Activated CD4-positive, alpha-beta T cell treated with anti-CD3 and anti-CD28 coated beads, Interleukin-2, amount 50 U/mL, for 4 hours (primary cell): ENCODE measurements at regions not wholly inside any gene's neighbourhood (a gene's known extent, or its start where the extent isn't known, plus 50 kb on each side); places are given as distances from the start of the nearest gene placed in this dataset.

Experiments used
- DNase-seq, 2 experiments: peaks; one replicate each; pipeline ENCODE4 v3.0.0-alpha.2; 2020

- no peak for DNase-seq
Measured at GRCh38 chr5:2329741-2330140, 421.7 kb downstream of the IRX2 start.

- DNase-seq, result no peak
Measured at GRCh38 chr5:2326601-2327000, 424.9 kb downstream of the IRX2 start.

GRCh38 chr5:2324788-2325187, 426.7 kb downstream of the IRX2 start:
- no peak for DNase-seq

- no peak for DNase-seq
Measured at GRCh38 chr5:2320611-2321010, 430.9 kb downstream of the IRX2 start.

GRCh38 chr5:2317540-2317939, 433.9 kb downstream of the IRX2 start:
- DNase-seq, result no peak

GRCh38 chr5:2311851-2312250, 429.1 kb upstream of the IRX4 start:
- DNase-seq, result no peak

GRCh38 chr5:2310946-2311345, 428.2 kb upstream of the IRX4 start:
- DNase-seq, result no peak

GRCh38 chr5:2307631-2308030, 424.9 kb upstream of the IRX4 start:
- no peak for DNase-seq

GRCh38 chr5:2306711-2307110, 424.0 kb upstream of the IRX4 start:
- no peak for DNase-seq

- DNase-seq, result no peak
Measured at GRCh38 chr5:2303431-2304100, 420.8 kb upstream of the IRX4 start.

- no peak for DNase-seq
Measured at GRCh38 chr5:2302169-2302568, 419.4 kb upstream of the IRX4 start.

GRCh38 chr5:2300861-2301574, 418.3 kb upstream of the IRX4 start:
- DNase-seq, result no peak

- no peak for DNase-seq
Measured at GRCh38 chr5:2300421-2300820, 417.7 kb upstream of the IRX4 start.

GRCh38 chr5:2299388-2300220, 416.9 kb upstream of the IRX4 start:
- no peak for DNase-seq

GRCh38 chr5:2298781-2299180, 416.1 kb upstream of the IRX4 start:
- no peak for DNase-seq

- DNase-seq, result no peak
Measured at GRCh38 chr5:2297991-2298390, 415.3 kb upstream of the IRX4 start.

- DNase-seq, result no peak
Measured at GRCh38 chr5:2295476-2295875, 412.8 kb upstream of the IRX4 start.

GRCh38 chr5:2293906-2294305, 411.2 kb upstream of the IRX4 start:
- DNase-seq, result no peak

- no peak for DNase-seq
Measured at GRCh38 chr5:2291146-2291840, 408.6 kb upstream of the IRX4 start.

GRCh38 chr5:2289380-2289779, 406.7 kb upstream of the IRX4 start:
- no peak for DNase-seq

- no peak for DNase-seq
Measured at GRCh38 chr5:2288968-2289367, 406.2 kb upstream of the IRX4 start.

- DNase-seq, result no peak
Measured at GRCh38 chr5:2288466-2288865, 405.7 kb upstream of the IRX4 start.

- DNase-seq, result no peak
Measured at GRCh38 chr5:2286250-2286649, 403.5 kb upstream of the IRX4 start.
